Stomach (tissue), 8 donors: ENCODE measurements at regions not wholly inside any gene's neighbourhood (a gene's known extent, or its start where the extent isn't known, plus 50 kb on each side); places are given as distances from the start of the nearest gene placed in this dataset.
A peak's percentile ranks its signal among the peaks of the same experiment; 100 is the strongest.
"Not testable (repeated sequence)": the region's sequence is repeated elsewhere in the genome, so short reads cannot be mapped to it uniquely, and the experiment has no call there.

Source experiments
- DNase-seq, 2 donors: peaks; one replicate each; pipeline versions ENCODE4 v3.0.0 to v3.0.0-alpha.2; 2013 to 2019
- H3K27ac ChIP-seq, 5 donors: fragments of 200-600 bp in 4 of 5; sonication (generic) in 4 of 5; one replicate each; pipeline ENCODE4 v1.5.1; 2013 to 2019; ENCODE audit warnings: mild to moderate bottlenecking in 1 of 5, moderate library complexity in 1 of 5
- H3K27me3 ChIP-seq, 3 donors: fragments of 200-600 bp; sonication (generic); one replicate each; pipeline ENCODE4 v1.5.1; 2017 to 2019; ENCODE audit warnings: mixed run types in 1 of 3
- H3K36me3 ChIP-seq, 4 donors: fragments of 200-600 bp; sonication (generic); 1 replicate in 3 of 4; 2 replicates in 1 of 4; pipeline ENCODE4 v1.5.1; 2016 to 2019
- H3K4me1 ChIP-seq, 4 donors: fragments of 200-600 bp; sonication (generic); one replicate each; pipeline ENCODE4 v1.5.1; 2016 to 2019
- H3K4me3 ChIP-seq, 4 donors: fragments of 200-600 bp; sonication (generic) in 3 of 4; one replicate each; pipeline ENCODE4 v1.5.1; 2016 to 2019; ENCODE audit warnings: mild to moderate bottlenecking in 1 of 4
- H3K9me3 ChIP-seq, 4 donors: fragments of 200-600 bp; sonication (generic); one replicate each; pipeline ENCODE4 v1.5.1; 2016 to 2019
- WGBS, 5 donors: extraction: QIAGEN DNeasy Blood & Tissue Kit in 3 of 5; methylation state at CpG; one replicate each; pipeline versions ENCODE4 v1.1.5 to v1.1.7; 2013 to 2018; 5-methylcytosine and 5-hydroxymethylcytosine counted together
- intact Hi-C: fragments of 100-400 bp; cut with DNase I; formaldehyde crosslinking; loops from one replicate; pipeline ENCODE4 v1.15.1; 2023; ENCODE audit warnings: low total_unique reads
- donor health status: healthy with polysubstance abuse.
- donor health status: Bipolar disorder and iron deficiency.
- donor health status: healthy.

DNA sequence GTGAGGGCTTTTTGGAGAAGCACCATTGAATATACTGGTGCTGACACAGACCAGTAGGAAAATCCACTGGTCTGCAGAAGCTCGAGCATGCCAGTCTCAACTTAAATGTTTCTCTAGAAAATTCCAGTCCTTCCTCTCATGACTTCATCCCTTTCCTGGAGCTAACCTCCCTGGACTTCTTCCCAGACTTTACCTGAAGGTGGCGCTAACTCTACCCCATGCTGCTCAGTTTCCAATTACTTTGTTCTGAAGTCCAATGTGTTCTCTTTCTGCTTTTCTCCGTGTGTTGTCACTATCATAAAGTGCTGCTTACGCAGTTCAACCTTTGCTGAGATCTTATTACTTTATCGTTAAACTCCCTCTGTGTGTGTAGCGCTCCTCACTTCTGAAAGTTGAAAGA, 158.4 kb downstream of the ZNF37A start:
- H3K4me1 ChIP-seq, H3K27ac ChIP-seq, H3K27me3 ChIP-seq, intact Hi-C loops, H3K36me3 ChIP-seq, DNase-seq, H3K4me3 ChIP-seq: not testable (repeated sequence)
- peaks cover 0 to 18% (median 8%) of the 10 kb centered on the region in 4 donors for H3K9me3 ChIP-seq
- 42 to 51% (median 47%) methylated on average over 3 to 5 of the region's 6 CpGs for WGBS, 5 donors

DNA sequence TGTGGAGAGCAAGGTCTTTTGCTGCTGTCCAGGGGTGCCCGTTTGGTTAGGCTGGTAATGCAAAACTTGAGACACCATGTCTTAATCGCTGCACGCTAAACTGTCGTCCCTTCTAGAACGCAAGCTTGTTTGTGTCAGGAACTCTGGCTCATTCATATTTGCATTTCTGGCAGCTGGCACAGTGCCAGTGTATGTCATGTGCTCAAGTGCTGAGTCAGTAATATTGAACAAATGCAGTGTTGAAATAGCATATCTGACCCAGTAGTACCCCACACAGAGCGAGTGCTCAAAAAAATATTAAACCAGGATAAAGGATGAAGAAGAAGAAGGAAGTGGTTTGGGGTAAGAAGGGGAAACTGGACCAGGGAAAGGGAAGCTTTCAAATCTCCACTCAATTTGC, 173.4 kb downstream of the ZNF37A start:
- 60 to 82% (median 68%) methylated on average over 6 of the region's 6 CpGs for WGBS, 5 donors
- H3K9me3 ChIP-seq: peaks cover 0 to 11% (median 4%) of the 10 kb centered on the region in 4 donors
- H3K36me3 ChIP-seq, DNase-seq, H3K27me3 ChIP-seq, H3K4me3 ChIP-seq, intact Hi-C loops, H3K27ac ChIP-seq, H3K4me1 ChIP-seq: not testable (repeated sequence)

GRCh38 chr10:38271031-38271430, 176.9 kb downstream of the ZNF37A start:
- H3K36me3 ChIP-seq, H3K4me1 ChIP-seq, DNase-seq, intact Hi-C loops, H3K9me3 ChIP-seq, H3K27ac ChIP-seq, H3K27me3 ChIP-seq, H3K4me3 ChIP-seq: not testable (repeated sequence)
- 46 to 60% (median 54%) methylated on average over 3 of the region's 3 CpGs for WGBS, 5 donors

DNA sequence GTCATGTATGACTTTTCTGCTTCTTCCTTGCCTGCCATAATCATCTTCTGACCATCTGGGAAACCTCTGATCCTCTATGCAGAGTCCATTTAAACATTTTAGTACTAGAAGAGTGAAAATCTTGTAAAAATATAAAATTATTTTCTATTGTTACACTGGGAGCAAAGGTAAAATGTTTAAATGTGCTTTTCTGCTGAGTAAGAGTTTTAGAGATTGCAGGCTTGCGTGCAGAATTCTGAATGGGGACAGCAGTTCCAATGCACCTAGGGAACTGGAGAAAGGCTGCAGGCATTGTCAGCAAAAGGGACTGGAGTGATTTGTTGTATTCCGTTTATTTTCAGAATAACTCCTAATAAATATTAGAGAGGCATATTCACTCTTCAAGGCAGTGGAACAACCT, 180.7 kb downstream of the ZNF37A start:
- DNase-seq, H3K9me3 ChIP-seq, H3K27ac ChIP-seq, H3K27me3 ChIP-seq, H3K4me1 ChIP-seq, H3K4me3 ChIP-seq, intact Hi-C loops, H3K36me3 ChIP-seq: not testable (repeated sequence)
- WGBS, 5 donors: 64 to 80% (median 73%) methylated on average over 2 of the region's 2 CpGs

DNA sequence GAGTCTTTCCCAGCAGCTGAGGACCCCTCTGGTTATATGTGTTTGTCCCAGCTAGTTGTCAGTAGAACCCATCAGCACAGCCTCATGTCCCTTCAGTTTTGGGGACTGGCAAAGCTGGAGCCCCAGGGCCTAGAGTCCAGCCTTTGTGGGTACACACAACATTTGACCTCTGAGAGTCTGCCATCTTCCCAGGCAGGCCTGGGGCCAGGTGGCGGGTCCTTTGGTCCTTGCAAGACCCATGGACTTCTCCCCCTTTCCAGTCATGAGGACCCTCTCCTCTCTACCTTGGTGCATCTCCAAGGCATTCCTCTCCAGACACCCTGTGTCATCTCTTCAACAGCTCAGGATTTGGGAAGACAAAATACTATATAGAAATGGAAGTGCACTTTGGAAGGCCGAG, 198.4 kb downstream of the ZNF37A start:
- H3K4me1 ChIP-seq, H3K9me3 ChIP-seq, intact Hi-C loops, H3K4me3 ChIP-seq, H3K36me3 ChIP-seq, DNase-seq, H3K27me3 ChIP-seq, H3K27ac ChIP-seq: not testable (repeated sequence)
- WGBS, 5 donors: 62 to 92% (median 88%) methylated on average over 1 to 2 of the region's 2 CpGs

- H3K9me3 ChIP-seq, H3K36me3 ChIP-seq, intact Hi-C loops, H3K4me1 ChIP-seq, H3K27me3 ChIP-seq, H3K4me3 ChIP-seq, DNase-seq, H3K27ac ChIP-seq: not testable (repeated sequence)
- 71 to 78% (median 74%) methylated on average over 4 to 5 of the region's 5 CpGs for WGBS, 5 donors
Measured at GRCh38 chr10:38310111-38310510, 216.0 kb downstream of the ZNF37A start.

- H3K27me3 ChIP-seq, H3K36me3 ChIP-seq, intact Hi-C loops, H3K4me1 ChIP-seq, H3K9me3 ChIP-seq, H3K27ac ChIP-seq, H3K4me3 ChIP-seq, DNase-seq: not testable (repeated sequence)
- WGBS, 5 donors: 71 to 77% (median 76%) methylated on average over 4 of the region's 4 CpGs
Measured at GRCh38 chr10:38315090-38315805, 221.1 kb downstream of the ZNF37A start.

DNA sequence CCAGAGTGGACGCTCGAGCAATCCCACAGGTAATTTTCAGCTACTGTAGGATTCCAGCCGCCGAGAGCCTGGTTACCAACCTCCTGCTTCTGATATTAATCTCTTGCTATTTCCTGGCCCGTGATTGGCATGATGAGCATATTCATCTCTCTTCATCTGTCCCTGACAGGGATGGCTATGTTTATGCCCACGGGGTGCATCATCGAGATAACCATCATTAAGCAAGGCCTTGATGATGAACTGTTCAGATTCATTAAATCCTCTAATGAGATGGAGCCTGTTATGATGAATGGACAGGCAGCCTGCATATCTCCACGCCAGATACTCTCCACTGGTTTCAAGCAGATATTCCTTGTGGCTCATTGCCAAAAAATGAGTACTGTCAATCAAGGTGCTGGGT, 227.3 kb downstream of the ZNF37A start:
- H3K27ac ChIP-seq, H3K4me3 ChIP-seq, DNase-seq, H3K27me3 ChIP-seq, H3K4me1 ChIP-seq, H3K36me3 ChIP-seq, intact Hi-C loops: not testable (repeated sequence)
- WGBS, 5 donors: 84 to 88% (median 88%) methylated on average over 8 of the region's 8 CpGs
- H3K9me3 ChIP-seq: peaks cover 0 to 13% (median 1%) of the 10 kb centered on the region in 4 donors

- 62 to 78% (median 64%) methylated on average over 2 of the region's 2 CpGs for WGBS, 5 donors
- H3K27me3 ChIP-seq, DNase-seq, H3K36me3 ChIP-seq, intact Hi-C loops, H3K4me3 ChIP-seq, H3K4me1 ChIP-seq, H3K9me3 ChIP-seq, H3K27ac ChIP-seq: not testable (repeated sequence)
Measured at GRCh38 chr10:38330306-38330705, 236.2 kb downstream of the ZNF37A start.

GRCh38 chr10:38331106-38331505, 237.0 kb downstream of the ZNF37A start:
- WGBS, 5 donors: 66 to 90% (median 86%) methylated on average over 2 of the region's 2 CpGs
- H3K4me1 ChIP-seq, H3K27me3 ChIP-seq, H3K27ac ChIP-seq, H3K36me3 ChIP-seq, H3K4me3 ChIP-seq, H3K9me3 ChIP-seq, intact Hi-C loops, DNase-seq: not testable (repeated sequence)

- H3K4me1 ChIP-seq, H3K36me3 ChIP-seq, H3K27me3 ChIP-seq, H3K9me3 ChIP-seq, H3K4me3 ChIP-seq, H3K27ac ChIP-seq, DNase-seq, intact Hi-C loops: not testable (repeated sequence)
- 47 to 74% (median 66%) methylated on average over 1 to 4 of the region's 4 CpGs for WGBS, 5 donors
Measured at GRCh38 chr10:38333699-38334098, 239.6 kb downstream of the ZNF37A start.

DNA sequence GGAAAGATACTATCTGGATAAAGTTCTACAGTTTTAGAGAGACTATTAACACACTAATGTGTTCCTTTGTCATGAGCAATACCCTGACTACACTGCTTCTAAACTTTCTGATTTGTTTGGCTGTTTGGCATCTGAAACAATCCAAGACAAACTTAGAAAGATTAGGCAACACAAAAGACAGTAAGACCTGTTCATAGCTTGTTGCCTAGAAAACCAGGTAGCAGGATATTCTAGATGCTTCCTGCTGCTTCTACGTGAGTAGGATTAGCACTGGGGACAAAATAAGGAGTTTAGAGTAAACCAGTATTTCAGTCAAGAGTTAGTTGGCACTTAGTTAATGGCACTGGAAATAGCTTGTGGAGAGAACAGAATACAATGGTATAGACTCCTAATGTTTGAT, 256.5 kb downstream of the ZNF37A start:
- H3K27ac ChIP-seq, H3K9me3 ChIP-seq, H3K4me1 ChIP-seq, H3K4me3 ChIP-seq, H3K27me3 ChIP-seq, DNase-seq, H3K36me3 ChIP-seq, intact Hi-C loops: not testable (repeated sequence)
- WGBS, 5 donors: 52 to 86% (median 64%) methylated on average over 1 of the region's 1 CpG

- H3K27ac ChIP-seq, intact Hi-C loops, H3K27me3 ChIP-seq, H3K36me3 ChIP-seq, H3K4me3 ChIP-seq, H3K9me3 ChIP-seq, H3K4me1 ChIP-seq: not testable (repeated sequence)
- peak in 1 of 2 donors; percentile 49 for DNase-seq
- WGBS, 5 donors: 44 to 73% (median 54%) methylated on average over 3 of the region's 3 CpGs
Measured at GRCh38 chr10:38354410-38354809, 260.3 kb downstream of the ZNF37A start.
